Fibroblast of villous mesenchyme (primary cell): ENCODE measurements at regions not wholly inside any gene's neighbourhood (a gene's known extent, or its start where the extent isn't known, plus 50 kb on each side); places are given as distances from the start of the nearest gene placed in this dataset.

Source experiments
- DNase-seq: peaks from one replicate; pipeline ENCODE4 v3.0.0-alpha.2; 2010; ENCODE audit warnings: low read depth
- H3K4me3 ChIP-seq: 2 replicates; pipeline ENCODE4 v1.5.1; 2011; ENCODE audit warnings: low read depth, mild to moderate bottlenecking, low read length
- CTCF ChIP-seq: IDR thresholded peaks from 2 replicates; pipeline ENCODE4 v1.5.1; 2012; ENCODE audit warnings: low read depth, mild to moderate bottlenecking, low read length; ENCODE audit not compliant: insufficient read depth

GRCh38 chr2:22196806-22197205 lies 1073.0 kb downstream of the TDRD15 start:
- TF ChIP-seq CTCF, result no peak
- no peak overlapping the region for H3K4me3 ChIP-seq
- no peak for DNase-seq

- TF ChIP-seq CTCF, result no peak
- DNase-seq, result no peak
- no peak overlapping the region for H3K4me3 ChIP-seq
Observed at GRCh38 chr2:22198381-22199283, 1074.9 kb downstream of the TDRD15 start.

- no peak overlapping the region for H3K4me3 ChIP-seq
- no peak for TF ChIP-seq CTCF
- no peak for DNase-seq
Observed at GRCh38 chr2:22199994-22200393, 1076.2 kb downstream of the TDRD15 start.

GRCh38 chr2:22209545-22209944 lies 1085.8 kb downstream of the TDRD15 start:
- DNase-seq, result no peak
- no peak for TF ChIP-seq CTCF
- no peak overlapping the region for H3K4me3 ChIP-seq

GRCh38 chr2:22213237-22213636 lies 1089.5 kb downstream of the TDRD15 start:
- no peak for TF ChIP-seq CTCF
- DNase-seq, result no peak
- H3K4me3 ChIP-seq, result no peak overlapping the region

GRCh38 chr2:22215517-22215916 lies 1091.7 kb downstream of the TDRD15 start:
- DNase-seq, result no peak
- TF ChIP-seq CTCF, result no peak
- no peak overlapping the region for H3K4me3 ChIP-seq
